Prostate gland (tissue), 2 donors: ENCODE measurements at regions not wholly inside any gene's neighbourhood (a gene's known extent, or its start where the extent isn't known, plus 50 kb on each side); places are given as distances from the start of the nearest gene placed in this dataset.

Experiments used
- DNase-seq: peaks from one replicate; pipeline ENCODE4 v3.0.0-alpha.2; 2019; ENCODE audit warnings: low spot score
- H3K27ac ChIP-seq, 2 donors: fragments of 200-600 bp; sonication (generic); 2 replicates each; pipeline ENCODE4 v1.5.1; 2017 to 2019
- H3K27me3 ChIP-seq: fragments of 200-600 bp; sonication (generic); replicated peaks from 2 replicates; pipeline ENCODE4 v1.5.1; 2019; ENCODE audit not compliant: insufficient read depth
- H3K36me3 ChIP-seq, 2 donors: fragments of 200-600 bp; sonication (generic); 1 replicate in 1 of 2; 2 replicates in 1 of 2; pipeline versions ENCODE4 v1.5.1 to v1.8.1; 2017 to 2019
- H3K4me1 ChIP-seq: fragments of 200-600 bp; sonication (generic); replicated peaks from 2 replicates; pipeline ENCODE4 v1.5.1; 2019
- H3K4me3 ChIP-seq, 2 donors: fragments of 200-600 bp; sonication (generic); 2 replicates each; pipeline ENCODE4 v1.5.1; 2017 to 2019
- H3K9me3 ChIP-seq: fragments of 200-600 bp; sonication (generic); 2 replicates; pipeline ENCODE4 v1.5.1; 2017
- POLR2A ChIP-seq: fragments of 450-650 bp; IDR thresholded peaks from one replicate; pipeline ENCODE4 v1.6.1; 2016; ENCODE audit warnings: antibody characterized with exemption, mild to moderate bottlenecking
- POLR2AphosphoS5 ChIP-seq: sonication (generic); formaldehyde crosslinking; IDR thresholded peaks from one replicate; pipeline ENCODE4 v1.6.1; 2017; ENCODE audit warnings: antibody characterized with exemption
- WGBS: methylation state at CpG from one replicate; pipeline ENCODE4 v1.1.5; 2018; 5-methylcytosine and 5-hydroxymethylcytosine counted together
- intact Hi-C: fragments of 100-400 bp; cut with DNase I; formaldehyde crosslinking; loops from one replicate; pipeline ENCODE4 v1.14.2; 2022
- TF ChIP-seq, protein P1 (sequence below), 4 experiments: fragments of 200-600 bp in 2 of 4; fragments of 450-650 bp in 2 of 4; sonication (generic) in 2 of 4; IDR thresholded peaks; 1 replicate in 3 of 4; 2 replicates in 1 of 4; pipeline ENCODE4 v1.5.1; 2016 to 2019; ENCODE audit warnings: antibody characterized with exemption in 4 of 4, mild to moderate bottlenecking in 2 of 4, moderate library complexity in 2 of 4

DNA sequence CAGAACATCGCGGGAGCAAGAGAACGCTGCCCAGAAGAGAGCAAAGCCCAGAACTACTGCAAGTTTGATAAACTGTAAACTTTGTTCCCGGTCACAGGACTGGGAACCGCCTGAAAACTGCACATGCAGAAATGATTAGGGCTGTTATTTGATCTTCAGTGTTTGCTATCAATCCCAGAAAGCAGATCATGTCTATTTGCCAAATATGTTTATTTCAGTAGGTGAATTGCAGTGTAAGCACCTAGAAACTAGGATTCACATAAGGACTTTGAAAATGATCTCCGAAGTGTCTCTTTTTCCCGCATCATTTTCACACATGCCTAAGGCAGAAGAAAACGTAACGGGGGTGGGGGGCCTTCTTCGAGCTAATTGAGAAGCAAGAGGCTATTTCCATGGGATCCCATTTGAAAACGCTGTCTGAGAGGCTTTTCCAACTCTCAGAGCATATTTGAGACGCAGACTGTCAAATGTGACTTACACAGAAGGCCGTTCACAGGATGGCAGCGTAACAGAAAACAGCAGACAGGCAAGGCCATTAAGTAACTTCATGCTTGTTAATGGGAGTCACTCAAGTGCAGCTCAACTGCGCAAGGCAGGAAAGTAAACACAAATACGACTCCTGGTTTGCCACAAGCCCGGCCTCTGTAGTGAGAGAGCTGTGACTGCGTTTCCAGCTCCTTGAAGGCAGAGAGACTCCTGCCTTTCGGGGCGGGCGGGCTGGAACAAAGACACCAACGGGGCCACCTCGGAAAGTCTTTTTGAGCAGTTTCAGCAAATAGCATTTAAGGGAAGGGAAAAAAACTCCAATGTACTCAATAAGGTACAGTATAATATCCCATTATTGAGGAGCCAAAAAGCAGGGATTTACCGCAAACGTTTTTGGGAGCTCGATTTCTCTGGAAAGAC lies 144.7 kb upstream of the ZNF217 start:
- TF ChIP-seq POLR2A (peak; percentile 76), POLR2AphosphoS5 (peak; percentile 87)
- TF ChIP-seq, protein P1, sequence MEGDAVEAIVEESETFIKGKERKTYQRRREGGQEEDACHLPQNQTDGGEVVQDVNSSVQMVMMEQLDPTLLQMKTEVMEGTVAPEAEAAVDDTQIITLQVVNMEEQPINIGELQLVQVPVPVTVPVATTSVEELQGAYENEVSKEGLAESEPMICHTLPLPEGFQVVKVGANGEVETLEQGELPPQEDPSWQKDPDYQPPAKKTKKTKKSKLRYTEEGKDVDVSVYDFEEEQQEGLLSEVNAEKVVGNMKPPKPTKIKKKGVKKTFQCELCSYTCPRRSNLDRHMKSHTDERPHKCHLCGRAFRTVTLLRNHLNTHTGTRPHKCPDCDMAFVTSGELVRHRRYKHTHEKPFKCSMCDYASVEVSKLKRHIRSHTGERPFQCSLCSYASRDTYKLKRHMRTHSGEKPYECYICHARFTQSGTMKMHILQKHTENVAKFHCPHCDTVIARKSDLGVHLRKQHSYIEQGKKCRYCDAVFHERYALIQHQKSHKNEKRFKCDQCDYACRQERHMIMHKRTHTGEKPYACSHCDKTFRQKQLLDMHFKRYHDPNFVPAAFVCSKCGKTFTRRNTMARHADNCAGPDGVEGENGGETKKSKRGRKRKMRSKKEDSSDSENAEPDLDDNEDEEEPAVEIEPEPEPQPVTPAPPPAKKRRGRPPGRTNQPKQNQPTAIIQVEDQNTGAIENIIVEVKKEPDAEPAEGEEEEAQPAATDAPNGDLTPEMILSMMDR (IDR thresholded peaks at IDR 0.05): no peak
- Histone ChIP-seq H3K9me3 (no peaks in the 10 kb centered on the region), H3K4me1 (no peaks in the 10 kb centered on the region), H3K27me3 (no peaks in the 10 kb centered on the region), H3K4me3 (peak overlapping the region in 1 of 2 donors; percentile 16), H3K27ac (peak overlapping the region; percentile 82 to 86), H3K36me3 (no peaks in the 10 kb centered on the region)
- intact Hi-C loops: no loop called here
- DNase-seq: peak; percentile 94
- WGBS: 41% methylated on average over 26 of the region's 26 CpGs

DNA sequence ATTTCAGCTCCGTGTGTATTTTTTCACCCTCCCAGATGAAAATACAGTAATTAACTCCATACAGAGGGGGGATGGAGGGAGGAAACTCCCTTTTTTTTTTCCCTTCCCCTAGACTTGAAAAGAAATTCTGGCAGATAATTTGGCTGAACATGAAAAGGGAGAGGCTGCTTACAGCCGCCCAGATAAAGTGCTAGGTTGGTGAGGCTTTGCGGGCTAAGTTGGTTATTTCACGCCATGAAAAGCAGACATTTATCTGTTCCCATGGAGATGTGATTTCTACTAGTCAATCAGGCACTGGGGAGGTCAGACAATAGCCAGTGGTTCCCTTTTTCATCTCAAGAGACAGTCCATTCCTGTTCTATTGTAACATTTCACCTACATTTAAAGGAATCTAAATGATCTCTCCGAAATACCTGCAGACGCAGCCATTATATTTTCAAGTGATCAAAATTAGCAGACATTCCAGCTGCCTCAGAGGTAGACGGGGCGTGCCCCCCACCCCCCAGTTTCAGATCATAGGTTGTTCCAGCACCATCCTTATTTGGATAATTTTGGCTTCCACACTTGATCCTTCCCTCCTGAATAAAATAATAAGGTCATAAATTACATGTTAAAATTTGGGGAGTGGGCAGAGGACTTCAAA lies 143.9 kb upstream of the ZNF217 start:
- Histone ChIP-seq H3K4me1 (no peaks in the 10 kb centered on the region), H3K4me3 (peak overlapping the region in 1 of 2 donors; percentile 16), H3K27ac (peak overlapping the region; percentile 82 to 86), H3K27me3 (no peaks in the 10 kb centered on the region), H3K36me3 (no peaks in the 10 kb centered on the region), H3K9me3 (no peaks in the 10 kb centered on the region)
- TF ChIP-seq POLR2A (no peak), POLR2AphosphoS5 (no peak)
- TF ChIP-seq, protein P1 (IDR thresholded peaks at IDR 0.05): no peak
- whole genome bisulfite sequencing: 41% methylated on average over 8 of the region's 8 CpGs
- intact Hi-C loops: no loop called here
- no peak for DNase-seq

DNA sequence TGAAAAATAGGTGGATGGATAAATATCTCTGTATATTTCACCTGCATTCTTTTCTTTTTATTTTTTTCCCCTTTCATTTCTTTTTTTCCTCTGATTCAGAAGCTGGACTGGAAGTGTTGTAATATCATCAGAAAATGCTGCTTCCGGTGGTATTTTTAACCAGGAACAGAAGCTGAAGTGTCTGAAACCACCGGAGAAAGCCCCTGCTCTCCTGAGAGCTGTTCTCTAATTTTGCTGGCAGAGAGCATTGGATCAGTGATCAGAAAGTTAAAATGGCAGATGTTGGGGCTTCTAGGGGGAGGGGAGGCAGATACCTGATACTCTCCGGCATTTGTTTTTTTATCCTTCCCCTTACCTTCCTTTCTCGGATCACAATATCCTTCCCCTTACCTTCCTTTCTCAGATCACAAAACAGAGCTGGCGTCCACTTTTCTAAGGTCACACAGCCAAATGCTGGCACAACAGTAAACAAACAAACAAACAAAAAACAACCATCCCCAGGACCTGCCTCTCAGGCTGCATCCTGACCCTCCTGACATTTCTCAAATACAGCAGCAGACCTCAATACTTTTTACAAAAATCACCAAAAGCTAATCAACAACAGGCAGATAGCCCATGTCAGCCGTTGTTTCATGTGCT lies 143.2 kb upstream of the ZNF217 start:
- Histone ChIP-seq H3K4me1 (no peaks in the 10 kb centered on the region), H3K4me3 (no peak overlapping the region), H3K27me3 (no peaks in the 10 kb centered on the region), H3K27ac (peak overlapping the region; percentile 82 to 86), H3K36me3 (no peaks in the 10 kb centered on the region), H3K9me3 (no peaks in the 10 kb centered on the region)
- TF ChIP-seq POLR2AphosphoS5: no peak
- no peak for TF ChIP-seq POLR2A
- TF ChIP-seq, protein P1 (IDR thresholded peaks at IDR 0.05): no peak
- WGBS: 28% methylated on average over 6 of the region's 6 CpGs
- intact Hi-C loops: no loop called here
- DNase-seq: no peak

DNA sequence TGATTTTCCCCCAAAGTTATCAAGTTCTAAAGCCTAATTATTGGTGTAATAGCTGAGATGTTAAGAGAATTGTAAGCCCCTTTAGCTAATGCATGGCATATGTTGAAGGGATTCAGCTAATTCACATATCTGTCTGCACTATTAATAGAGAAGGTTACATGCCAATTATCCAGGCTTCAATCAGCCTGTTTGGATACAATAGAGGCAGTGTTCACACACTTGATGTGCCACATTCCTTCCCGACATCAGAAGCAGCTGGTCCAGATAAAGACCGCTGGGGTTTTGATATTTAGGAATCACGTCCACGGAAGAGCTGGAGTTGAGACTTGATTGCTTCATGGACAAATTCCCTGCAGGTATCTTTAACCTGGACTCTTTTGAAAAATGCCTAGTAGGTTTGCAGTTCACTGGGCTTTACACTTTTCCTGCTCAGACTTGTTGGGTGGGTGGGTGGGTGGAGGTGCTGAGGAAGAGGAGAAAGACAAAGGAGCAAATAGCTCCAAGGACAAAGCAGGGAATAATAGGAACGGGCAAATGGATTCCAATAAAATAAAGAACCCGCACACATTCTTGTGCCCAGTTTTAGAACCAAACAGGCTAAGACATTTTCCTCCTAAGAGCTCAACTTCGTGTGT lies 142.6 kb upstream of the ZNF217 start:
- H3K27ac ChIP-seq: peak overlapping the region; percentile 82 to 86
- 46% methylated on average over 7 of the region's 7 CpGs for WGBS
- no peaks in the 10 kb centered on the region for H3K36me3 ChIP-seq
- H3K9me3 ChIP-seq: no peaks in the 10 kb centered on the region
- TF ChIP-seq POLR2AphosphoS5 (no peak), POLR2A (no peak)
- TF ChIP-seq, protein P1 (IDR thresholded peaks at IDR 0.05): no peak
- no peaks in the 10 kb centered on the region for H3K4me1 ChIP-seq
- no peaks in the 10 kb centered on the region for H3K27me3 ChIP-seq
- H3K4me3 ChIP-seq: no peak overlapping the region
- intact Hi-C loops: no loop called here
- no peak for DNase-seq
